ENCODE measurements at regions not wholly inside any gene's neighbourhood (a gene's known extent, or its start where the extent isn't known, plus 50 kb on each side); places are given as distances from the start of the nearest gene placed in this dataset.
"Not testable (repeated sequence)": the region's sequence is repeated elsewhere in the genome, so short reads cannot be mapped to it uniquely, and the experiment has no call there.

DNA sequence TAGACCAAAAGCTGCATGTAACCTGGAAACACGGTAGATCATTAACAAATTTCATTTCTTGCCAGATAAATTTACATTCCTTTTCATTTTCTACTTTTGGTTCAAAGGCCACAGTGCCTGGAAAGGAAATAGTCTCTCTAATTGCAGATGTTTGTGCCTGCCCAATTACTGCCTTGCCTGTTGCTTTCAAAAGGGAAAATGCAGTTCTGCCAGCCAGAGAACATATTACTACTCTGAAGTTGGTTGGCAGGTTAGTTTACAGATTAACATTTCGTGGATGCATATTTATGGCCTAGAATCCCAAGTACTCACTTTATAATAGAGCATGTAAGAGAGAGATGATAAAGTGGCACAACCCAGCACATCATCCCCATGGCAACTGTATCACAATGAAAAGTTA, 124.3 kb upstream of the LRRC3B start:
- DNase-seq (no peak), ATAC-seq (no peak)
- no peaks in the 10 kb centered on the region for H3K27me3 ChIP-seq
- peaks cover 0 to 10% (median 0%) of the 10 kb centered on the region in 12 donors for H3K9me3 ChIP-seq
- H3K4me1 ChIP-seq: no peaks in the 10 kb centered on the region
- 52 to 71% (median 68%) methylated on average over 2 of the region's 2 CpGs for WGBS, 4 donors
- intact Hi-C loops (cut with DNase I): no loop called here
- no peaks in the 10 kb centered on the region for H3K36me3 ChIP-seq
- H3K4me3 ChIP-seq: no peak overlapping the region
- TF ChIP-seq, protein P1, sequence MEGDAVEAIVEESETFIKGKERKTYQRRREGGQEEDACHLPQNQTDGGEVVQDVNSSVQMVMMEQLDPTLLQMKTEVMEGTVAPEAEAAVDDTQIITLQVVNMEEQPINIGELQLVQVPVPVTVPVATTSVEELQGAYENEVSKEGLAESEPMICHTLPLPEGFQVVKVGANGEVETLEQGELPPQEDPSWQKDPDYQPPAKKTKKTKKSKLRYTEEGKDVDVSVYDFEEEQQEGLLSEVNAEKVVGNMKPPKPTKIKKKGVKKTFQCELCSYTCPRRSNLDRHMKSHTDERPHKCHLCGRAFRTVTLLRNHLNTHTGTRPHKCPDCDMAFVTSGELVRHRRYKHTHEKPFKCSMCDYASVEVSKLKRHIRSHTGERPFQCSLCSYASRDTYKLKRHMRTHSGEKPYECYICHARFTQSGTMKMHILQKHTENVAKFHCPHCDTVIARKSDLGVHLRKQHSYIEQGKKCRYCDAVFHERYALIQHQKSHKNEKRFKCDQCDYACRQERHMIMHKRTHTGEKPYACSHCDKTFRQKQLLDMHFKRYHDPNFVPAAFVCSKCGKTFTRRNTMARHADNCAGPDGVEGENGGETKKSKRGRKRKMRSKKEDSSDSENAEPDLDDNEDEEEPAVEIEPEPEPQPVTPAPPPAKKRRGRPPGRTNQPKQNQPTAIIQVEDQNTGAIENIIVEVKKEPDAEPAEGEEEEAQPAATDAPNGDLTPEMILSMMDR (IDR thresholded peaks at IDR 0.05): no peak
- TF ChIP-seq POLR2A (IDR thresholded peaks at IDR 0.05): no peak
- no peak overlapping the region for H3K27ac ChIP-seq

DNA sequence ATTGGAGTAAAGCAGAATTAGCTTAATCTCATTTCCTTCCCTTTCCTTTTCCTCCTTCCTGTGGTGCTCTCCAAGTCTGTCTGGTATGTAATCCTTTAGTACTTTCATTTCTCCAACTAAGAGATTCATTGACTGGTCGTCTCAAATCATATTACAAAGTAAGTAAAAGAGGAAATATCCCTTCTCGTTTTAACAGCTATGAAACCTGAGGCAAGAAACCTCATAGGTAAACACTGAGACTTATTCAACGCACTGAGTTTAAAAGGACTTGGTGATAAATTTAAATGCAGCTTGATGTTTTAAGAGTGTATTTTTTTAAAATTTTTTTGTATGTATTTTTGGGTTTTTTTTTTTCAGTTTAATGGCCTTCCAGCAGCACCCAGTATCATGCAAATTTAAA, 117.2 kb upstream of the LRRC3B start:
- H3K4me3 ChIP-seq: no peak overlapping the region
- H3K9me3 ChIP-seq: peaks cover 0 to 14% (median 0%) of the 10 kb centered on the region in 12 donors
- no peak for DNase-seq
- H3K27me3 ChIP-seq: no peaks in the 10 kb centered on the region
- ATAC-seq: no peak
- no peaks in the 10 kb centered on the region for H3K4me1 ChIP-seq
- intact Hi-C loops (cut with DNase I): no loop called here
- WGBS, 4 donors: 46 to 54% (median 49%) methylated on average over 3 of the region's 3 CpGs
- no peaks in the 10 kb centered on the region for H3K36me3 ChIP-seq
- no peak overlapping the region for H3K27ac ChIP-seq
- TF ChIP-seq POLR2A (IDR thresholded peaks at IDR 0.05): no peak
- TF ChIP-seq, protein P1 (IDR thresholded peaks at IDR 0.05): no peak

DNA sequence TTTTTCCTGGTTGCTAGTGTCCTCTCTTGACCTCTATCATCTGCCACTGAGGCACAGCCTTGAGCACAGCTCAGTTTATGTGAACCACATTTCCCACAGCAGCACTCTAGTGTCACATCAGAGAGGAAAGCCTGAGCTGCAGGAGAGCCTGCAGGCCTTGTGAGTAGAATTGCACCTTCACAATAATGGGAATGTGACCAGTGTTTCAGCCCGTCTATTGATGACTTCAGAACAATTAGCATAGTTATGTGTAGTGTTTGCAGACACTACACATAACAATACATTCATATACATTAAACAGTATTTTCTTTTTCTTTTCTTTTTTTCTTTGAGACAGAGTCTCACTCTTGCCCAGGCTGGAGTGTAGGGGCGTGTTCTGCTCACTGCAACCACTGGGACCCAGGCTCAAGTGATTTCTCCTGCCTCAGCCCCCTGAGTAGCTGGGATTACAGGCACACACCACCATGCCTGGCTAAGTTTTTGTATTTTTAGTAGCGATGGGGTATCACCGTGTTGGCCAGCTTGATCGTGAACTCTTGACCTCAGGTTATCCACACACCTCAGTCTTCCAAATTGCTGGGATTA, 108.0 kb upstream of the LRRC3B start:
- H3K9me3 ChIP-seq; H3K36me3 ChIP-seq; H3K4me1 ChIP-seq; H3K27ac ChIP-seq; H3K4me3 ChIP-seq; DNase-seq; H3K27me3 ChIP-seq; ATAC-seq; intact Hi-C loops (cut with DNase I): not testable (repeated sequence)
- 66 to 80% (median 71%) methylated on average over 5 of the region's 5 CpGs for WGBS, 4 donors

DNA sequence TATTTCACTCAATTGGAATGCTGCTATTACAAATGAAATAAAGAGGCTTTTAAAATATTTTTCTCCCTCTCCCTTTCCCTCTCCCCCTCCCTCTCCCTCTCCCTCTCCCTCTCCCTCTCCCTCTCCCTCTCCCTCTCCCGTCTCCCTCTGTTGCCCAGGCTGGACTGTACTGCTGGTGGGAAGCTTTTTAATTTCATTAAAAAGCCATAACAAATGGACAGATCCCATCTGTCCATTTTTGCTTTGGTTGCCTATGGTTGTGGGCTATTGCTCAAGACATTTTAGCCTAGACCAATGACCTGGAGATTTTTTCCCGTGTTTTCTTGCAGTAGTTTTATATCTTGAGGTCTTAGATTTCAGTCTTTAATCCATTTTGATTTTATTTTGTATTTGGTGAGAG, 107.2 kb upstream of the LRRC3B start:
- TF ChIP-seq, protein P1 (IDR thresholded peaks at IDR 0.05): no peak
- no peak for TF ChIP-seq POLR2A (IDR thresholded peaks at IDR 0.05)
- Histone ChIP-seq H3K36me3 (no peaks in the 10 kb centered on the region), H3K4me3 (no peak overlapping the region), H3K27me3 (no peaks in the 10 kb centered on the region), H3K9me3 (peaks cover 0 to 5% (median under 1%) of the 10 kb centered on the region in 12 donors), H3K4me1 (no peaks in the 10 kb centered on the region), H3K27ac (no peak overlapping the region)
- 41 to 67% (median 52%) methylated on average over 2 of the region's 2 CpGs for WGBS, 4 donors
- ATAC-seq: no peak
- intact Hi-C loops (cut with DNase I): no loop called here
- no peak for DNase-seq

DNA sequence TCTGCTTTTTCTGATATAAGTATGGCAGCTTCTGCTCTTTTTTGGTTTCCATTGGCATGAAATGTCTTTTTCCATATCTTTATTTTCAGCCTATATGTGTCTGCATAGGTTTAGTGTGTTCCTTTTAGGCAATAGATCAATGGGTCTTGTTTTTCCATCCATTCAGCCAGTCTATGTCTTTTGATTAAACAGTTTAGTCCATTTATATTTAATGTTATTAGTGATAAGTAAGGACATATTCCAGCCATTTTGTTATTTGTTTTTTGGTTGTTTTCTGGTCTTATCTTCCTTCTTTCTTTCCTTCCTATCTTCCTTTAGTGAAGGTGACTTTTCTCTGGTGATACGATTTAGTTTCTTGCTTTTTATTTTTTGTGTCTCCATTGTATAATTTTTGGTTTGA, 101.3 kb upstream of the LRRC3B start:
- Histone ChIP-seq H3K27me3 (no peaks in the 10 kb centered on the region), H3K4me1 (no peaks in the 10 kb centered on the region), H3K27ac (no peak overlapping the region), H3K4me3 (no peak overlapping the region), H3K36me3 (no peaks in the 10 kb centered on the region), H3K9me3 (peaks cover 0 to 28% (median 17%) of the 10 kb centered on the region in 12 donors)
- WGBS, 4 donors: 92 to 96% (median 94%) methylated on average over 1 of the region's 1 CpG
- intact Hi-C loops (cut with DNase I): no loop called here
- no peak for DNase-seq
- TF ChIP-seq, protein P1 (IDR thresholded peaks at IDR 0.05): no peak
- no peak for TF ChIP-seq POLR2A (IDR thresholded peaks at IDR 0.05)
- no peak for ATAC-seq
